ENCODE measurements at regions not wholly inside any gene's neighbourhood (a gene's known extent, or its start where the extent isn't known, plus 50 kb on each side); places are given as distances from the start of the nearest gene placed in this dataset.

DNA sequence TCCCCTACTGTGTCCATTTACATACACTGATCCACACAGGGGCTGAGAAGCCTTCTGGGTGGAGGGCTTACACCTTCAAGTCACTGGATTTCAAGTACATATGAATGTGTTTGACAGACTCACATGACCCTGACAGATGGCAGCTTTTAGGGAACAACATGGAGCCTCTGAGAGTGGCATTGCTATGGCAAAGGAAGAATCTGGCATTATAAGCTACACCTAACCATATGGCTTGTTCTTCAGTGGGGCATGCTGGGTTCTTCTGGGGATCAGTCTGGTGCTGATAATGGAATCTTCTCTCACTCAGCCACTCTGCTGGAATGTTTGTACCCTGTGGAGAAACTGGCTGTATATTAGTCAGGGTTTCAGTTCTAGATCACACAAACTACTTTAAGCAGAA is 68.5 kb upstream of the PDE4B start:
- H3K27ac Mint-ChIP-seq = no peak overlapping the region
- no peaks in the 10 kb centered on the region for H3K4me1 Mint-ChIP-seq
- ATAC-seq (no peak), DNase-seq (no peak)
- H3K36me3 Mint-ChIP-seq (ENCODE audit: low read depth) = peaks cover 2% of the 10 kb centered on the region
- H3K4me3 Mint-ChIP-seq = no peak overlapping the region
- no peaks in the 10 kb centered on the region for H3K9me3 ChIP-seq (ENCODE audit: control insufficient read depth, low read length, poor library complexity, severe bottlenecking)
- H3K27me3 Mint-ChIP-seq = peaks cover 53% of the 10 kb centered on the region

DNA sequence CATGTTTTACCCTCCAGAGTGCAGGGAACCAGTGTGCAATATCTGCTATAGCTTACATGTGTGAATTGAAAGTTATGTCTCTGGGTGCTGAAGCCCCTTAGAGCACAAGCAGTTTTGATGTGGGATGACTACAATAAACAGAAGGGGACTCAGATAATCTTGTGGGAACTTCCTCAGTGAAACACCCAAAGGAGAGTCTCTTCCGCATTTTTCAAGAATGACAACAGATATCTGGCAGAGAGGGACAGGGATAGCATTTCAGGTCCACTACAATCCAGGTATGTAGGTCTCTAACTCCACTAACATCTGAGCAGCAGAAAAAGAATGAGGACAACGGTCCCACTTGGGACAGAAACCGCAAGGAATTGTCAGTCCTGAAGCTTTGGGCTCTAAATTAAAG is 67.6 kb upstream of the PDE4B start:
- ATAC-seq = no peak
- peaks cover 54% of the 10 kb centered on the region for H3K27me3 Mint-ChIP-seq

DNA sequence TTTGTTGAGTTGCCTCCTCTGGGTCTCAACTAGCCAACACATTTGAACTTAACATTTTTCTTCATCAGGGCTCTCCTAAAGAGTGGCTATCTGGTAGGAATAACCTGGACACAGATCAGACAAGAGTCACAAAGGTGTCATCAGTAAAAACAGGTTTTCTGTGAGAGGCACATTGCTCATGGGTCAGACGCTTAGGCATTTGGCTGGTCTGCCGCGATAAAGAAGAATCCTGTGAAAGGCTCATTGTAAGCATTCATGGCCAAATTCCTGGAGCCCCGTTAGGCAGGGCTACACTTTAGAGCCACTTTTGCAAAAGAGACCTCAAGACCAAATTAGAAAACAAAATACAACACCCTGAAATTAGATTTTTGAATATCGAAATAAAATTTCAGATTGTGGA is 64.2 kb upstream of the PDE4B start:
- no peaks in the 10 kb centered on the region for H3K9me3 ChIP-seq (ENCODE audit: control insufficient read depth, low read length, poor library complexity, severe bottlenecking)
- Mint-ChIP-seq H3K27ac (no peak overlapping the region), H3K4me1 (no peaks in the 10 kb centered on the region), H3K27me3 (peaks cover 48% of the 10 kb centered on the region), H3K4me3 (no peak overlapping the region), H3K36me3 (ENCODE audit: low read depth) (peaks cover 2% of the 10 kb centered on the region)
- no peak for ATAC-seq
- DNase-seq = no peak

More for the DNA sequence above, 67.6 kb upstream of the PDE4B start:
- H3K4me1 Mint-ChIP-seq = no peaks in the 10 kb centered on the region
- DNase-seq = no peak
- H3K4me3 Mint-ChIP-seq = no peak overlapping the region
- H3K36me3 Mint-ChIP-seq (ENCODE audit: low read depth) = peaks cover 2% of the 10 kb centered on the region
- no peaks in the 10 kb centered on the region for H3K9me3 ChIP-seq (ENCODE audit: control insufficient read depth, low read length, poor library complexity, severe bottlenecking)
- no peak overlapping the region for H3K27ac Mint-ChIP-seq

DNA sequence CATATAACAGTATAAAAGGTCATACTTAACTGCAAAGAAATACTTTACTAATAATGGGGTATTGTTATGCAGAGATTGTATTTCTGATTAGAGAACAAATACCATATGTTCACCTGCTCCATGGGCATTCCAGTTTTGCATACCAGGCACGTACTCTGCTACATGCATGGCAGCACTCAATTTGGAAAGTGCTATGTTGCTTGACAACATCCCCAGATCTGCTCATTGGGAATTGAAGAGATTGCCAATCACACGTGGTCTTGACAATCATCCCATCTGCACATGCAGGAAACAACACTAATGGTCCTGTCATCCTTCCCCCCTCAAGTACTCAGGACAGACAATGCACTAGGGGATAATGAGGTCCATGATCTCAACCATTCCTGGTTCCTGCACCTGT is 63.4 kb upstream of the PDE4B start:
- H3K27me3 Mint-ChIP-seq = peaks cover 45% of the 10 kb centered on the region
- H3K36me3 Mint-ChIP-seq (ENCODE audit: low read depth) = peaks cover 2% of the 10 kb centered on the region
- no peaks in the 10 kb centered on the region for H3K4me1 Mint-ChIP-seq
- H3K4me3 Mint-ChIP-seq = no peak overlapping the region
- no peak overlapping the region for H3K27ac Mint-ChIP-seq
- H3K9me3 ChIP-seq (ENCODE audit: control insufficient read depth, low read length, poor library complexity, severe bottlenecking) = no peaks in the 10 kb centered on the region
- ATAC-seq = no peak
- DNase-seq = no peak

DNA sequence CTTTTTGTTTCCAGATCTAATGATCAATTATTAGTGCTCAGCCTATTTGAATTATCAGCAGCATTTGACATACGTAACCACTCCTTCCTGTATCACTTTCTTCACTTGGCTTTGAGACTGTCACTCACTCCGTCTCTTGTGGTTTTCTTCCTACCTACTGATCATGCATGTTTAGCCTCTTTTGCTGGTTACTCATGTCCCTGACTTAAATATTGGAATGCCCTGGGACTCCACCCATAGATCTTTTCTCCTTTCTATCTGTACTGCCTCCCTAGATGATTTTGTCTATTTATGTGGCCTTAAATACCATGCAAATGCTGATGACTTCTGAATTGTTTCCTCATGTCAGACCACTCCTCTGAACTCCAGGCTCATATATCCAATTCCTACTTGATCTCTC is 57.7 kb upstream of the PDE4B start:
- no peaks in the 10 kb centered on the region for H3K36me3 Mint-ChIP-seq (ENCODE audit: low read depth)
- no peaks in the 10 kb centered on the region for H3K9me3 ChIP-seq (ENCODE audit: control insufficient read depth, low read length, poor library complexity, severe bottlenecking)
- no peaks in the 10 kb centered on the region for H3K4me1 Mint-ChIP-seq
- no peak overlapping the region for H3K4me3 Mint-ChIP-seq
- no peak for DNase-seq
- peaks cover under 1% of the 10 kb centered on the region for H3K27me3 Mint-ChIP-seq
- H3K27ac Mint-ChIP-seq = no peak overlapping the region
- no peak for ATAC-seq

DNA sequence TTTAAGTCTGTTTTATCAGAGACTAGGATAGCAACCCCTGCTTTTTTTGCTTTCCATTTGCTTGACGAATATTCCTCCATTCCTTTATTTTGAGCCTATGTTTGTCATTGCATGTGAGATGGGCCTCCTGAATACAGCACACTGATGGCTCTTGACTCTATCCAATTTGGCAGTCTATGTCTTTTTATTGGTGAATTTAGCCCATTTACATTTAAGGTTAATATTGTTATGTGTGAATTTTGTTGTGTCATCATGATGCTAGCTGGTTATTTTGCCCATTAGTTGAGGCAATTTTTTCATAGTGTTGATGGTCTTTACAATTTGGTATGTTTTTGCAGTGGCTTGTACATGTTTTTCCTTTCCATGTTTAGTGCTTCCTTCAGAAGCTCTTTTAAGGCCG is 50.7 kb upstream of the PDE4B start:
- no peak for DNase-seq
- no peak for ATAC-seq
- H3K27me3 Mint-ChIP-seq = peaks cover 6% of the 10 kb centered on the region
- no peak overlapping the region for H3K27ac Mint-ChIP-seq
- H3K4me3 Mint-ChIP-seq = no peak overlapping the region
- no peaks in the 10 kb centered on the region for H3K36me3 Mint-ChIP-seq (ENCODE audit: low read depth)
- no peaks in the 10 kb centered on the region for H3K4me1 Mint-ChIP-seq
- no peaks in the 10 kb centered on the region for H3K9me3 ChIP-seq (ENCODE audit: control insufficient read depth, low read length, poor library complexity, severe bottlenecking)
